Central memory CD4-positive, alpha-beta T cell (primary cell): ENCODE measurements at regions not wholly inside any gene's neighbourhood (a gene's known extent, or its start where the extent isn't known, plus 50 kb on each side); places are given as distances from the start of the nearest gene placed in this dataset.
A peak's percentile ranks its signal among the peaks of the same experiment; 100 is the strongest.
"Not testable (repeated sequence)": the region's sequence is repeated elsewhere in the genome, so short reads cannot be mapped to it uniquely, and the experiment has no call there.

Source experiments
- DNase-seq: peaks from one replicate; pipeline ENCODE4 v3.0.0; 2022

GRCh38 chr1:112818990-112819689 lies 104.0 kb upstream of the PPM1J start:
- no peak for DNase-seq

- DNase-seq, result no peak
Observed at GRCh38 chr1:112817555-112818373, 102.6 kb upstream of the PPM1J start.

- DNase-seq, result no peak
Observed at GRCh38 chr1:112815376-112815775, 100.2 kb upstream of the PPM1J start.

GRCh38 chr1:112814645-112815044 lies 99.5 kb upstream of the PPM1J start:
- DNase-seq, result not testable (repeated sequence)

GRCh38 chr1:112808861-112809684 lies 93.9 kb upstream of the PPM1J start:
- peak; percentile 37 for DNase-seq

- no peak for DNase-seq
Observed at GRCh38 chr1:112807999-112808398, 92.9 kb upstream of the PPM1J start.

GRCh38 chr1:112807117-112807516 lies 92.0 kb upstream of the PPM1J start:
- no peak for DNase-seq

- DNase-seq, result no peak
Observed at GRCh38 chr1:112806090-112806642, 91.0 kb upstream of the PPM1J start.

GRCh38 chr1:112805155-112805853 lies 90.2 kb upstream of the PPM1J start:
- no peak for DNase-seq

- peak; percentile 3 for DNase-seq
Observed at GRCh38 chr1:112803906-112804762, 89.0 kb upstream of the PPM1J start.

GRCh38 chr1:112800289-112800688 lies 85.2 kb upstream of the PPM1J start:
- DNase-seq, result no peak

- DNase-seq, result no peak
Observed at GRCh38 chr1:112798292-112798691, 83.2 kb upstream of the PPM1J start.

GRCh38 chr1:112797224-112797623 lies 82.1 kb upstream of the PPM1J start:
- DNase-seq, result no peak

- no peak for DNase-seq
Observed at GRCh38 chr1:112794654-112795239, 79.6 kb upstream of the PPM1J start.

- DNase-seq, result no peak
Observed at GRCh38 chr1:112793631-112794565, 78.8 kb upstream of the PPM1J start.

GRCh38 chr1:112791723-112792104 lies 76.6 kb upstream of the PPM1J start:
- no peak for DNase-seq

- no peak for DNase-seq
Observed at GRCh38 chr1:112790920-112791722, 76.0 kb upstream of the PPM1J start.

- no peak for DNase-seq
Observed at GRCh38 chr1:112788561-112788960, 73.4 kb upstream of the PPM1J start.

- no peak for DNase-seq
Observed at GRCh38 chr1:112788054-112788453, 72.9 kb upstream of the PPM1J start.
